CD14-positive monocyte (primary cell): ENCODE measurements at regions not wholly inside any gene's neighbourhood (a gene's known extent, or its start where the extent isn't known, plus 50 kb on each side); places are given as distances from the start of the nearest gene placed in this dataset.

Experiments
- DNase-seq, 3 donors: peaks; one replicate each; pipeline ENCODE4 v3.0.0-alpha.2; 2011 to 2022
- H2AFZ ChIP-seq: 2 replicates; pipeline ENCODE4 v1.6.0; 2012; ENCODE audit warnings: mild to moderate bottlenecking, low read depth, low read length, inconsistent platforms; ENCODE audit not compliant: insufficient read depth, poor library complexity, severe bottlenecking
- H3K27ac ChIP-seq, 2 donors: 1 replicate in 1 of 2; 2 replicates in 1 of 2; pipeline ENCODE4 v1.5.1; 2012 to 2013; ENCODE audit warnings: low read length in 2 of 2, control low read depth in 1 of 2, inconsistent platforms in 1 of 2, low read depth in 1 of 2, mild to moderate bottlenecking in 1 of 2
- H3K27me3 ChIP-seq, 2 donors: one replicate each; pipeline versions ENCODE4 v1.6.0 to v1.6.1; 2011 to 2013; ENCODE audit warnings: low read length in 2 of 2; ENCODE audit not compliant: control insufficient read depth in 2 of 2, insufficient read depth in 2 of 2
- H3K36me3 ChIP-seq, 2 donors: replicated peaks in 1 of 2; 1 replicate in 1 of 2; 2 replicates in 1 of 2; pipeline versions ENCODE4 v1.5.1 to v1.6.1; 2012 to 2013; ENCODE audit warnings: low read length in 2 of 2, control low read depth in 1 of 2, inconsistent platforms in 1 of 2, mild to moderate bottlenecking in 1 of 2; ENCODE audit not compliant: insufficient read depth in 2 of 2, control insufficient read depth in 1 of 2
- H3K4me1 ChIP-seq, 2 donors: 1 replicate in 1 of 2; 2 replicates in 1 of 2; pipeline versions ENCODE4 v1.5.1 to v1.6.1; 2012 to 2013; ENCODE audit warnings: low read length in 2 of 2, control low read depth in 1 of 2, inconsistent platforms in 1 of 2, mild to moderate bottlenecking in 1 of 2, moderate library complexity in 1 of 2; ENCODE audit not compliant: insufficient read depth in 2 of 2, control insufficient read depth in 1 of 2
- H3K4me2 ChIP-seq: replicated peaks from 2 replicates; pipeline ENCODE3; 2012; ENCODE audit warnings: low read length, moderate library complexity, mild to moderate bottlenecking; ENCODE audit not compliant: poor library complexity, severe bottlenecking; ENCODE audit errors: extremely low read depth
- H3K4me3 ChIP-seq, 3 experiments: fragments of 200-600 bp in 1 of 3; sonication (generic) in 1 of 3; replicated peaks in 1 of 3; 1 replicate in 2 of 3; 2 replicates in 1 of 3; pipeline ENCODE4 v1.5.1; 2011 to 2013; ENCODE audit warnings: low read length in 3 of 3, mild to moderate bottlenecking in 3 of 3, control low read depth in 2 of 3, low read depth in 2 of 3, inconsistent platforms in 1 of 3, moderate library complexity in 1 of 3
- H3K79me2 ChIP-seq: 2 replicates; pipeline ENCODE4 v1.6.0; 2012; ENCODE audit warnings: mild to moderate bottlenecking, control low read depth, inconsistent platforms, low read length, moderate library complexity; ENCODE audit not compliant: insufficient read depth
- H3K9ac ChIP-seq: 2 replicates; pipeline ENCODE4 v1.6.0; 2017; ENCODE audit warnings: low read length, mild to moderate bottlenecking; ENCODE audit not compliant: insufficient read depth, poor library complexity, severe bottlenecking
- H3K9me3 ChIP-seq, 2 donors: replicated peaks in 1 of 2; 1 replicate in 1 of 2; 2 replicates in 1 of 2; pipeline versions ENCODE4 v1.5.1 to v1.6.1; 2012 to 2013; ENCODE audit warnings: low read length in 2 of 2, control low read depth in 1 of 2; ENCODE audit not compliant: control insufficient read depth in 1 of 2, insufficient read depth in 1 of 2
- H4K20me1 ChIP-seq: 2 replicates; pipeline ENCODE4 v1.6.0; 2012; ENCODE audit warnings: mild to moderate bottlenecking, low read length, control low read depth, moderate library complexity; ENCODE audit not compliant: insufficient read depth
- H3K27ac Mint-ChIP-seq, 7 donors: one replicate each; pipeline ENCODE4 v1.8.0; 2020; ENCODE audit warnings: mild to moderate bottlenecking in 7 of 7, mixed read lengths in 7 of 7, moderate library complexity in 6 of 7, inconsistent platforms in 2 of 7
- H3K27me3 Mint-ChIP-seq, 3 donors: one replicate each; pipeline ENCODE4 v1.8.0; 2021 to 2022; ENCODE audit warnings: low read depth in 3 of 3, mild to moderate bottlenecking in 3 of 3, mixed read lengths in 3 of 3, moderate library complexity in 3 of 3, inconsistent platforms in 1 of 3
- H3K36me3 Mint-ChIP-seq, 2 donors: one replicate each; pipeline ENCODE4 v1.8.0; 2020; ENCODE audit warnings: mixed read lengths in 2 of 2, inconsistent platforms in 1 of 2, mild to moderate bottlenecking in 1 of 2
- H3K4me1 Mint-ChIP-seq: one replicate; pipeline ENCODE4 v1.8.0; 2020; ENCODE audit warnings: mild to moderate bottlenecking, mixed read lengths
- H3K4me3 Mint-ChIP-seq, 2 donors: one replicate each; pipeline ENCODE4 v1.8.0; 2020; ENCODE audit warnings: mild to moderate bottlenecking in 2 of 2, mixed read lengths in 2 of 2, moderate library complexity in 1 of 2
- H3K9me3 Mint-ChIP-seq, 7 donors: one replicate each; pipeline ENCODE4 v1.8.0; 2020 to 2022; ENCODE audit warnings: mixed read lengths in 7 of 7, mild to moderate bottlenecking in 6 of 7, moderate library complexity in 6 of 7, inconsistent platforms in 2 of 7
- WGBS: methylation state at CpG from one replicate; pipeline ENCODE4 v1.1.5; 2013; ENCODE audit warnings: missing lambda C conversion rate; ENCODE audit not compliant: insufficient coverage; 5-methylcytosine and 5-hydroxymethylcytosine counted together
- intact Hi-C, 2 donors: fragments of 100-400 bp; cut with micrococcal nuclease; formaldehyde crosslinking; loops; one replicate each; pipeline versions ENCODE4 v1.15.0 to v1.15.1; 2023
- TF ChIP-seq, protein P1 (sequence below): fragments of 200-600 bp; IDR thresholded peaks from one replicate; pipeline ENCODE4 v1.8.0; 2022; ENCODE audit warnings: antibody characterized with exemption, mild to moderate bottlenecking

- H4K20me1 ChIP-seq: no peaks in the 10 kb centered on the region
Measured at GRCh38 chr5:82596451-82596850, 318.3 kb upstream of the RPS23 start.

GRCh38 chr5:82595113-82595512 lies 317.0 kb upstream of the RPS23 start:
- Histone ChIP-seq H4K20me1 (no peaks in the 10 kb centered on the region), H3K27me3 (no peaks in the 10 kb centered on the region), H3K9ac (no peak overlapping the region), H3K4me1 (no peaks in the 10 kb centered on the region), H3K36me3 (no peaks in the 10 kb centered on the region), H3K9me3 (no peaks in the 10 kb centered on the region), H3K4me3 (no peak overlapping the region), H2AFZ (no peak overlapping the region), H3K4me2 (no peak overlapping the region), H3K79me2 (no peaks in the 10 kb centered on the region), H3K27ac (no peak overlapping the region)
- no peak for DNase-seq
- Mint-ChIP-seq H3K9me3 (peaks cover 5 to 10% (median 8%) of the 10 kb centered on the region in 7 donors), H3K36me3 (no peaks in the 10 kb centered on the region), H3K27ac (peak overlapping the region in 1 of 7 donors; percentile 26), H3K27me3 (peaks cover 0 to 4% (median 2%) of the 10 kb centered on the region in 3 donors), H3K4me3 (no peak overlapping the region), H3K4me1 (no peaks in the 10 kb centered on the region)
- intact Hi-C loops: no loop called here
- TF ChIP-seq, protein P1, sequence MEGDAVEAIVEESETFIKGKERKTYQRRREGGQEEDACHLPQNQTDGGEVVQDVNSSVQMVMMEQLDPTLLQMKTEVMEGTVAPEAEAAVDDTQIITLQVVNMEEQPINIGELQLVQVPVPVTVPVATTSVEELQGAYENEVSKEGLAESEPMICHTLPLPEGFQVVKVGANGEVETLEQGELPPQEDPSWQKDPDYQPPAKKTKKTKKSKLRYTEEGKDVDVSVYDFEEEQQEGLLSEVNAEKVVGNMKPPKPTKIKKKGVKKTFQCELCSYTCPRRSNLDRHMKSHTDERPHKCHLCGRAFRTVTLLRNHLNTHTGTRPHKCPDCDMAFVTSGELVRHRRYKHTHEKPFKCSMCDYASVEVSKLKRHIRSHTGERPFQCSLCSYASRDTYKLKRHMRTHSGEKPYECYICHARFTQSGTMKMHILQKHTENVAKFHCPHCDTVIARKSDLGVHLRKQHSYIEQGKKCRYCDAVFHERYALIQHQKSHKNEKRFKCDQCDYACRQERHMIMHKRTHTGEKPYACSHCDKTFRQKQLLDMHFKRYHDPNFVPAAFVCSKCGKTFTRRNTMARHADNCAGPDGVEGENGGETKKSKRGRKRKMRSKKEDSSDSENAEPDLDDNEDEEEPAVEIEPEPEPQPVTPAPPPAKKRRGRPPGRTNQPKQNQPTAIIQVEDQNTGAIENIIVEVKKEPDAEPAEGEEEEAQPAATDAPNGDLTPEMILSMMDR: no peak
- WGBS: 100% methylated on average over 1 of the region's 4 CpGs

More at GRCh38 chr5:82596451-82596850, 318.3 kb upstream of the RPS23 start:
- H3K9me3 ChIP-seq: no peaks in the 10 kb centered on the region
- H3K4me3 ChIP-seq: no peak overlapping the region
- DNase-seq: no peak
- intact Hi-C loops: no loop called here
- H3K27ac Mint-ChIP-seq: no peak overlapping the region
- H2AFZ ChIP-seq: no peak overlapping the region
- no peak overlapping the region for H3K4me2 ChIP-seq
- WGBS: 100% methylated on average over 1 of the region's 5 CpGs
- H3K36me3 Mint-ChIP-seq: no peaks in the 10 kb centered on the region
- H3K4me1 ChIP-seq: no peaks in the 10 kb centered on the region
- H3K79me2 ChIP-seq: no peaks in the 10 kb centered on the region
- H3K27me3 Mint-ChIP-seq: peaks cover 1 to 4% (median 2%) of the 10 kb centered on the region in 3 donors
- TF ChIP-seq, protein P1: no peak
- no peaks in the 10 kb centered on the region for H3K4me1 Mint-ChIP-seq
- H3K36me3 ChIP-seq: no peaks in the 10 kb centered on the region
- H3K27ac ChIP-seq: no peak overlapping the region
- H3K4me3 Mint-ChIP-seq: no peak overlapping the region
- no peak overlapping the region for H3K9ac ChIP-seq
- H3K27me3 ChIP-seq: no peaks in the 10 kb centered on the region
- H3K9me3 Mint-ChIP-seq: peaks cover under 1 to 5% (median 3%) of the 10 kb centered on the region in 7 donors
